GM12872 (cell line): ENCODE measurements at regions not wholly inside any gene's neighbourhood (a gene's known extent, or its start where the extent isn't known, plus 50 kb on each side); places are given as distances from the start of the nearest gene placed in this dataset.

ENCODE experiments used
- CTCF ChIP-seq: IDR thresholded peaks from 3 replicates; pipeline ENCODE4 v1.5.1; 2011; ENCODE audit warnings: low read depth, mild to moderate bottlenecking, low read length, moderate library complexity; ENCODE audit not compliant: insufficient read depth

GRCh38 chr15:46297766-46298165 is 662.9 kb downstream of the SQOR start:
- TF ChIP-seq CTCF, result no peak

- no peak for TF ChIP-seq CTCF
These were observed 665.9 kb downstream of the SQOR start for GRCh38 chr15:46300716-46301115.

- no peak for TF ChIP-seq CTCF
These were observed 666.5 kb downstream of the SQOR start for GRCh38 chr15:46301291-46301690.

GRCh38 chr15:46301826-46302225 is 667.0 kb downstream of the SQOR start:
- no peak for TF ChIP-seq CTCF

- peak; percentile 58; the same call in 2 of the 3 replicates for TF ChIP-seq CTCF
These were observed 669.5 kb downstream of the SQOR start for GRCh38 chr15:46304321-46304720.

- no peak for TF ChIP-seq CTCF
These were observed 672.9 kb downstream of the SQOR start for GRCh38 chr15:46307746-46308145.

- TF ChIP-seq CTCF, result no peak
These were observed 675.1 kb downstream of the SQOR start for GRCh38 chr15:46309914-46310313.
